ENCODE measurements at regions not wholly inside any gene's neighbourhood (a gene's known extent, or its start where the extent isn't known, plus 50 kb on each side); places are given as distances from the start of the nearest gene placed in this dataset.
"Not testable (repeated sequence)": the region's sequence is repeated elsewhere in the genome, so short reads cannot be mapped to it uniquely, and the experiment has no call there.

GRCh38 chr3:145649368-145649887 lies 511.6 kb downstream of the PLOD2 start:
- no peak for DNase-seq

GRCh38 chr3:145650170-145650569 lies 510.8 kb downstream of the PLOD2 start:
- DNase-seq, result no peak

GRCh38 chr3:145671121-145671520 lies 489.9 kb downstream of the PLOD2 start:
- no peak for DNase-seq

- DNase-seq, result no peak
Measured at GRCh38 chr3:145673838-145674237, 487.1 kb downstream of the PLOD2 start.

GRCh38 chr3:145678401-145678800 lies 482.6 kb downstream of the PLOD2 start:
- DNase-seq, result no peak

- no peak for DNase-seq
Measured at GRCh38 chr3:145681181-145681580, 479.8 kb downstream of the PLOD2 start.

- not testable (repeated sequence) for DNase-seq
Measured at GRCh38 chr3:145687978-145688377, 473.0 kb downstream of the PLOD2 start.

- DNase-seq, result no peak
Measured at GRCh38 chr3:145692751-145693150, 468.2 kb downstream of the PLOD2 start.

GRCh38 chr3:145696011-145696410 lies 465.0 kb downstream of the PLOD2 start:
- no peak for DNase-seq

- no peak for DNase-seq
Measured at GRCh38 chr3:145698250-145698649, 462.7 kb downstream of the PLOD2 start.

- DNase-seq, result no peak
Measured at GRCh38 chr3:145698749-145699148, 462.2 kb downstream of the PLOD2 start.

- DNase-seq, result no peak
Measured at GRCh38 chr3:145704020-145704419, 457.0 kb downstream of the PLOD2 start.

- DNase-seq, result not testable (repeated sequence)
Measured at GRCh38 chr3:145709779-145710178, 451.2 kb downstream of the PLOD2 start.

- no peak for DNase-seq
Measured at GRCh38 chr3:145716519-145716918, 444.5 kb downstream of the PLOD2 start.

GRCh38 chr3:145719114-145719513 lies 441.9 kb downstream of the PLOD2 start:
- peak; percentile 38 to 72 for DNase-seq

- DNase-seq, result no peak
Measured at GRCh38 chr3:145721273-145721805, 439.6 kb downstream of the PLOD2 start.

- no peak for DNase-seq
Measured at GRCh38 chr3:145721815-145722214, 439.2 kb downstream of the PLOD2 start.

- no peak for DNase-seq
Measured at GRCh38 chr3:145727476-145727875, 433.5 kb downstream of the PLOD2 start.

GRCh38 chr3:145735631-145736030 lies 425.4 kb downstream of the PLOD2 start:
- DNase-seq, result no peak

- no peak for DNase-seq
Measured at GRCh38 chr3:145737952-145738351, 423.0 kb downstream of the PLOD2 start.

GRCh38 chr3:145739926-145740325 lies 421.1 kb downstream of the PLOD2 start:
- no peak for DNase-seq

- no peak for DNase-seq
Measured at GRCh38 chr3:145750657-145751056, 410.3 kb downstream of the PLOD2 start.

GRCh38 chr3:145752576-145752975 lies 408.4 kb downstream of the PLOD2 start:
- DNase-seq, result no peak

GRCh38 chr3:145754605-145755289 lies 406.2 kb downstream of the PLOD2 start:
- no peak for DNase-seq

GRCh38 chr3:145760036-145760435 lies 400.9 kb downstream of the PLOD2 start:
- DNase-seq, result no peak

Measured in NCI-H1930 (cell line).